ENCODE measurements at regions not wholly inside any gene's neighbourhood (a gene's known extent, or its start where the extent isn't known, plus 50 kb on each side); places are given as distances from the start of the nearest gene placed in this dataset.

GRCh38 chr17:79326814-79327213 is 252.2 kb downstream of the ENGASE start:
- no peak for DNase-seq (ENCODE audit: low read depth in 1 of 2, low spot score in 1 of 2)

DNA sequence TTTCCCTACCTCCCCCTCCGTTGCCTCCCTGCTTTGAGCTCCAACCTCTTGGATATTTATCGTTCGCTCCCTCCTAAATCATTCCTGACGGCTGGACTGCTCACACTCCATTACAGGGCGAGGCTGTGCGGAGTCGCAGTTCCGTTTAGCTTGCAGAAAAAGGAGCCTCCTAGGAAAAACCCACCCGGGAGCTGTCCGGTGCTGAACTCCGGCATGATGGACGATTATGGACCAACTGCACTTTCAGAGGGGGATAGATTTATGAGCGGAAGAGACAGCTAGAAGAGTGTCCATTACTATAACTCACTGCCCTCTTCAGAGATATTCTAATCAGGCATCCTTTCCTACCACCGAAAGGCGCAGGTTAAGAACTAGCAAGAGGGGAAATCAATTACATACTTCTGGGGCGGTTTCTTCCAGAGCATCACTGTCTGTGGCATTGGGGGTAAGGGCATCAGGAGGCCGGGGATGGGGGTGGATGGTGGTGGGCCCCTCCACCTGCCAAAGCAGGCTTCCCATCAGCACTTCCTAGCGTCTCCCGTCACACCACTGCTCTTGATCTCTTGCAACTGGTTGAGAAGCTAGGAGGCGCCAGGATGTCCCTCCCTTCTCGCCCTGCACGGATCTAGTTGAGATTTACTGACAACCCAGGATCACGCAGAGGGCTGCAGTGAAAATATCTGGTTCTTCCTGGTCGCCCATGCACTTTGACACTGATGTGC is 251.2 kb downstream of the ENGASE start:
- DNase-seq (ENCODE audit: low read depth in 1 of 2, low spot score in 1 of 2): no peak

DNA sequence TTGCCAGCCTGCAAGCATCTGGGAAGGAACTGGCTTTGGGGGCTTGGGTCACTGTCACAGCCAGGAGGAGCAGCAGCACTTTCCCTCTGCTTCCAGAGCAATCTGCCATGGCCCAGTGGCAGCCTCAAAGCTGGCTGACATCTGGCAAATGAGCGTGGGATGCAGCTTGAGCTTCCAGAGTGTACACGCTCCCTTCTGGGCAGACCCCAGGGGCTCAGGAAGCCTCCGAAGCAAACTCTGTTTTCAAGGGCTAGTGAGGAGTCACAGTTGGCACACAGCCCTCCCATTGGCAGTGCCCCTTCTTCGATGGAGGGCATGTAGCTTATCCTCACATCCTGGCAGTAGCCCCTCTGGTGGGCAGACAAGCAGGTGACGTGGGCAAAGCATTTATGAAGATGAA is 249.6 kb downstream of the ENGASE start:
- no peak for DNase-seq (ENCODE audit: low read depth in 1 of 2, low spot score in 1 of 2)

- DNase-seq (ENCODE audit: low read depth in 1 of 2, low spot score in 1 of 2): no peak
Observed at GRCh38 chr17:79323566-79323965, 248.9 kb downstream of the ENGASE start.

DNA sequence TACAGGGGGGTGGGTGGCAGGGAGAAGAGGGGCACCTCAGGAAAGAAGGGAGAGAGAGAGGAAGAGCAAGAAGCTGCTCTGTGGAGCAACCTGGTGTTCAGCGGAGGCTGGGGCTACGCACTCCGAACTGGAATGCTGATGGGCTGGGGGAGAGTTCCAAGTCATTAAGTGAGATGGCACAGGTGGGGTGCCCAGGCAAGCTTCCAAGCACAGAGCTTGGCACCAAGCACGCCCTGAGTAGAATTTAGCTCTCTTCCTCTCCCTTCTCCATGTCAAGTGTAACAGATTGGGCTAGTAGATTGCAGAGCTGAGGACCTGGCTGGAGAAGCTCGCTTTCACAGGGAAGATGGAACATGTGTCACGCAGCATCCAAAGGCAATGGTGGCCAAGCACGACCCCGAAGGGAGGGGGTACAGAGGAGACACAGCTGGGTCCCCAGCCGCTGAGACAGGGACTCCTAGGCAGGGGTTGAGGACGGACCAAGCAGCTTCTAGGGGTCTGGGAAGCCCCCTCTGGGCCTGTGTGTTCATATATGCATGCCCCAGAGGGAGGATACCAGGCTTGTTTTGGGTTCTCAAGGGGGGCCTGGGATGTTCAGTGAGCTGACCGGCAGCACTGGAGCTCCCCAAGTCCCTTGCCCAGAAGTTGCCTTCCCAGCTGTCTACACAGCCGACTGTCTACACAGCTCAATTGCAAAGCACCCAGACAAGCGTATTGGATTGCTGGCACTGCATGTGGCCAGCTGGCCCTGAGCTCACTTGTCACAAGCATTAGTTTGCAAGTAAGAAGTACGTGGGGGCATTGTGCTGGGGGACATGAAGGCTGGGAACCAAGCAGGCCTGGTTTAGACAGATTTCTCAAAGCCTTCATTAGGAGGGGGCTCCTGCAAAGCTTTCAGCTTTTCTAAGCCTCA is 247.8 kb downstream of the ENGASE start:
- DNase-seq (ENCODE audit: low read depth in 1 of 2, low spot score in 1 of 2): no peak

DNA sequence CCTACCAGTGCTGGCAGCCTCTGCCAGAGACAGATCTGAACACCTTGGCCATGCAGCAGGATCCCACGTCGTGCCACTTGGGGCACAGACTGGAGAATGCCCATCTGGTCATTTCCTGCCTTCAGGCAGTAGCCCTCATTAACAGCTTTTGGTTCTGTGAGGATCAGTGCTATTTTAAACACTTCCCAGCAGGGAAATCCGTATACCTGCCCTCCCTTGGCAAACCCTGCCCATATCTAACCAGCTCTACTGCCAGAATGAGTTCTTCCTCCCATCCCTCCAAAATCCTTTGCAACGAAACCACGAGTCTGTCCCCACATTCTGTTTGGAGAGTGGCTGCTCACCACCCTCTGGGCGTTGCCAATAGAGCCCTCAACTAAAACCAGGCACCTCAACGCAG is 245.7 kb downstream of the ENGASE start:
- DNase-seq (ENCODE audit: low read depth in 1 of 2, low spot score in 1 of 2): no peak

- no peak for DNase-seq (ENCODE audit: low read depth in 1 of 2, low spot score in 1 of 2)
Observed at GRCh38 chr17:79317916-79318315, 243.3 kb downstream of the ENGASE start.

DNA sequence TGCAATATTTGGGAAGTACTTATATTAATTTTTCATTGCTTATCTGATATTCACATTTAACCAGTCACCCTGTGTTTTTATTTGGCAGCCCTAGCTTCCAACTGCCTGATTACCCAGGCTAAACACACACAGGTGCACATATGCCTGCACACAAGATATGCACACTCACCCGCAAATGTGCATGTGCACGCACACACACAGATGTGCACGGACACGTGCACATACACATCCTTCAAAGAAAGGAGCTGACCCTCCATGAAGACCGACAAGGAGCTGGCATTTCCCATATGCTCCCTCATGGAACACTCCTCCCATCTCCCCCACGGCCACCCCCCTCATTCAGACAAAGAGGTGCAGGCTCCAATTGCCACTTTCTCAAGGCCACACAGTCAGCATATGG is 242.2 kb downstream of the ENGASE start:
- DNase-seq (ENCODE audit: low read depth in 1 of 2, low spot score in 1 of 2): no peak

DNA sequence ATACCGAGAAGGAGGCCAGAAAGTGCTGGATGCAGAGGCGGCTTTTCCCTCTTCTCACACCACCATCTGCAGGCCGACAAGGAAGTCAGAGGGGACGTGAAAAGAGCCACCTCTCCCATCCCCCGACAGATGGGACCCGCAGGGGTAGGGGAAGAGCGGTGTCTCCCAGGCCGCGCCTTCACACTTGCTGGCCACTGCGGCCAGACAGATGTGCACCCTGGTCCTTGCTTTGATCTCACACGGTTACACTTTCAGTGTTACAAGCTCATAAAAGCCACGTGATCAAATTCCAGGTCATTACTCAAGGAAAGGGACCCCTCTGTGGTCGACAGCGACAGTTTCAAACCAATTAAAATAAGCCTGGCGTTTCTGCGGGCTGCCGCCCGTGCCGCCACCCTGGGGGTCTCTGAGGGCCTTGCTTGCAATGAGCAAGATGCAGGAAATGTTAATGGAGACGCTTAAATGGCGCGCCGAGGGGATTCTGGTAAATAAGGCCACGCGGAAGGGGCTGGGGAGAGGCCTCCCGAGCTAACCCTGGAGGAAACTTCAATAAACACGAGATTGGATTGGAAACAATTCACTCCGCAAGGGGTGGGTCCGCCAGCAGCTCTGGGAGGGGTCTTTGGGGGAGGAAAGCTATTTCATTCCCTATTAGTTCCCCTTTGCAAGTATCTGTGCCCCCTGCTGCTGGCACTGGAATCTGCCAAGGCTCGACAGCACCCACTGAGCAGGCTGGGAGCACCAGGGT is 240.9 kb downstream of the ENGASE start:
- no peak for DNase-seq (ENCODE audit: low read depth in 1 of 2, low spot score in 1 of 2)

GRCh38 chr17:79314617-79315357 is 240.2 kb downstream of the ENGASE start:
- DNase-seq (ENCODE audit: low read depth in 1 of 2, low spot score in 1 of 2): no peak

DNA sequence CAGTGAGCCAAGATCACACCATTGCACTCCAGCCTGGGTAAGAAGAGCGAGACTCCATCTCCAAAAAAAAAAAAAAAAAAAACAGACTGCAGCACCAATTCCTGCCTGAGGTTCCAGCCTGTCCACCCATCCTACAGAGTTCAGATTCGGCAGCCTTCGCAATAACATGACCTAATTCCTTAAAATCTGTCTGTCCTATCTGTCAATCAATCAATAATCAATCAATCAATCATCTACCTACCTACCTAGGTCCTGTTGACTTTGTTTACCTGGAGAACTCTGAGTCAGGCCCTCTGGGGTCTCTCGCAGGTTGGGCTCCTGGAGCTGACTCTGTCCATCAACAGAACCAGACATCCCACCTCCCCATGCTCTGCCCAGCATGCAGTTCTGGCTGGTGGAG is 236.7 kb downstream of the ENGASE start:
- DNase-seq (ENCODE audit: low read depth in 1 of 2, low spot score in 1 of 2): no peak

- no peak for DNase-seq (ENCODE audit: low read depth in 1 of 2, low spot score in 1 of 2)
Observed at GRCh38 chr17:79306424-79307318, 232.0 kb downstream of the ENGASE start.

- DNase-seq (ENCODE audit: low read depth in 1 of 2, low spot score in 1 of 2): no peak
Observed at GRCh38 chr17:79305768-79306423, 231.3 kb downstream of the ENGASE start.

DNA sequence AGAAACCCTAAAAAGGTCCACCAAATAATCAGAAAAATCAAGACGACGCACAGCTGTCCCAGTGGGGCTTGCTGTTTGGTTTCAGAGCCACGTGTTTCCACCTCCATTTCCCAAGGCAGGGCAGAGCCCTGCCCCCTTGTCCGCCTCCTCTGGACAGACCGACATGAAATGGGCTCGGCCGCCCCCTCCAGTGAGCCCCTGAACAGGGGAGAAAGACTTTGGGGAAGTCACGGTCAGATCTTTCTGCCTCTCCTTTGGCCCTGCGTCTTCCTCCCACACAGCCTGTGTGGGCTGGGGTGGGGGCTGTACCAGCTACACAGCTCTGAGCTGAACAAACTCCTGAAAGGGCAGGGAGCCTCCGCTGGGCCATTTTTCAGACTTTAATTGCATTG is 230.7 kb downstream of the ENGASE start:
- no peak for DNase-seq (ENCODE audit: low read depth in 1 of 2, low spot score in 1 of 2)

DNA sequence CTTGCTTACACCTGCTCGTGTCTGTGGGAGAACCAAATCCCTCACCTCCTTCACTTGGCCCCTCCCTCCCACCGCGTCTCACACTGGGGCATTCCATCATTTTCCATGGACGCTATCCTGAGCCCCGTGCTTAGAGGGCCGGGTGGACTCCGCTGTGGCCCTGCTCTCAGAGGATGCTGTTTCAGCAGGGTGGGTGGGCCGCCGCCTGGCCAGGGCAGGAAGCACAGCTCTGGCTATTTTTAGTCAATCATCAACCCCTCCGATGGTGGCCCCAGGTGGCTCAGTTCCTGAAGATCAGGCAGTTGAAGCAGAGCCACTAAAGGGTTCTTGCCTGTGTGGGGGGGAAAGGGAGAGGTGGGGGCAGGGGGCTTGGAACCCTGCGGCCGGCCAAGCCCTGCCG is 230.3 kb downstream of the ENGASE start:
- DNase-seq (ENCODE audit: low read depth in 1 of 2, low spot score in 1 of 2): no peak

GRCh38 chr17:79303641-79304205 is 229.1 kb downstream of the ENGASE start:
- no peak for DNase-seq (ENCODE audit: low read depth in 1 of 2, low spot score in 1 of 2)

- no peak for DNase-seq (ENCODE audit: low read depth in 1 of 2, low spot score in 1 of 2)
Observed at GRCh38 chr17:79301469-79301868, 226.8 kb downstream of the ENGASE start.

- no peak for DNase-seq (ENCODE audit: low read depth in 1 of 2, low spot score in 1 of 2)
Observed at GRCh38 chr17:79299349-79299748, 224.7 kb downstream of the ENGASE start.

DNA sequence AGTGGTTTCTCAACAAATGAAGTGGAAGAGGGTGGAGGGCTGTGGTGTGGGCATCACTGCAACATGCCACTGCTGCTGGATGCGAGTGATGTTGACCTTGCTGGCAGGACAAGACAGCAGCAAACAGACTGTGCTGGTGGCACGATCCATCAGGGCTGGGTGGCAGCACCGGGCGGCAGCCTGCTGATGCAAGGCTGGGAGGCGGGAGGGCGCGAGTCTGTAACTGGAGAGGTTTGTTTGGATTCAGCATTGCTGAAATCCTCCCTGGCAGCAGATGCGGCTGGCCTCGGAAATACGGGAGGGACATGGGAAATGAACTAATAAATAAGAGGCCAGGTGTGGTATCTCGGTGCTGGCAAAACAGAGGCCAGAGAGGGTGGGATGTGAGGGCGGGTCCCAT is 224.2 kb downstream of the ENGASE start:
- DNase-seq (ENCODE audit: low read depth in 1 of 2, low spot score in 1 of 2): no peak
